ENCODE measurements at regions not wholly inside any gene's neighbourhood (a gene's known extent, or its start where the extent isn't known, plus 50 kb on each side); places are given as distances from the start of the nearest gene placed in this dataset.

GRCh38 chr9:1738511-1739100 lies 276.5 kb upstream of the SMARCA2 start:
- DNase-seq (ENCODE audit: low read depth) (no peak), FAIRE-seq (no peak)
- H3K27me3 ChIP-seq (ENCODE audit: control insufficient read depth, insufficient read depth, low read length) = no peaks in the 10 kb centered on the region
- no peak for TF ChIP-seq CTCF (IDR thresholded peaks at IDR 0.05; ENCODE audit: insufficient read depth, low read length, severe bottlenecking)
- no peak overlapping the region for H3K4me3 ChIP-seq (ENCODE audit: low read depth, low read length)
- no peaks in the 10 kb centered on the region for H3K36me3 ChIP-seq (ENCODE audit: control insufficient read depth, insufficient read depth, low read length)

- H3K4me3 ChIP-seq (ENCODE audit: low read depth, low read length) = no peak overlapping the region
- no peak for DNase-seq (ENCODE audit: low read depth)
- no peaks in the 10 kb centered on the region for H3K27me3 ChIP-seq (ENCODE audit: control insufficient read depth, insufficient read depth, low read length)
- H3K36me3 ChIP-seq (ENCODE audit: control insufficient read depth, insufficient read depth, low read length) = no peaks in the 10 kb centered on the region
- TF ChIP-seq CTCF (IDR thresholded peaks at IDR 0.05; ENCODE audit: insufficient read depth, low read length, severe bottlenecking) = no peak
- FAIRE-seq = no peak
Measured at GRCh38 chr9:1743121-1743960, 271.8 kb upstream of the SMARCA2 start.

- H3K36me3 ChIP-seq (ENCODE audit: control insufficient read depth, insufficient read depth, low read length) = no peaks in the 10 kb centered on the region
- TF ChIP-seq CTCF (IDR thresholded peaks at IDR 0.05; ENCODE audit: insufficient read depth, low read length, severe bottlenecking) = no peak
- H3K27me3 ChIP-seq (ENCODE audit: control insufficient read depth, insufficient read depth, low read length) = no peaks in the 10 kb centered on the region
- no peak overlapping the region for H3K4me3 ChIP-seq (ENCODE audit: low read depth, low read length)
- DNase-seq (ENCODE audit: low read depth) (no peak), FAIRE-seq (no peak)
Measured at GRCh38 chr9:1745980-1746379, 269.2 kb upstream of the SMARCA2 start.

- H3K36me3 ChIP-seq (ENCODE audit: control insufficient read depth, insufficient read depth, low read length) = no peaks in the 10 kb centered on the region
- no peak for FAIRE-seq
- TF ChIP-seq CTCF (IDR thresholded peaks at IDR 0.05; ENCODE audit: insufficient read depth, low read length, severe bottlenecking) = no peak
Measured at GRCh38 chr9:1747417-1747967, 267.7 kb upstream of the SMARCA2 start.

GRCh38 chr9:1748407-1748806 lies 266.7 kb upstream of the SMARCA2 start:
- H3K4me3 ChIP-seq (ENCODE audit: low read depth, low read length) = no peak overlapping the region
- FAIRE-seq (no peak), DNase-seq (ENCODE audit: low read depth) (no peak)
- H3K36me3 ChIP-seq (ENCODE audit: control insufficient read depth, insufficient read depth, low read length) = no peaks in the 10 kb centered on the region
- no peak for TF ChIP-seq CTCF (IDR thresholded peaks at IDR 0.05; ENCODE audit: insufficient read depth, low read length, severe bottlenecking)
- H3K27me3 ChIP-seq (ENCODE audit: control insufficient read depth, insufficient read depth, low read length) = no peaks in the 10 kb centered on the region

More at GRCh38 chr9:1747417-1747967, 267.7 kb upstream of the SMARCA2 start:
- DNase-seq (ENCODE audit: low read depth) = no peak
- no peaks in the 10 kb centered on the region for H3K27me3 ChIP-seq (ENCODE audit: control insufficient read depth, insufficient read depth, low read length)
- H3K4me3 ChIP-seq (ENCODE audit: low read depth, low read length) = no peak overlapping the region
